MM.1S (cell line): ENCODE measurements at regions not wholly inside any gene's neighbourhood (a gene's known extent, or its start where the extent isn't known, plus 50 kb on each side); places are given as distances from the start of the nearest gene placed in this dataset.
A peak's percentile ranks its signal among the peaks of the same experiment; 100 is the strongest.

Experiments
- DNase-seq: peaks from one replicate; pipeline ENCODE4 v3.0.0-alpha.2; 2015
- H2AFZ ChIP-seq: fragments of 300-600 bp; sonication (generic); 2 replicates; pipeline ENCODE4 v1.6.0; 2016; ENCODE audit warnings: antibody characterized with exemption, low read length
- H3F3A ChIP-seq: fragments of 300-600 bp; sonication (generic); 2 replicates; pipeline ENCODE4 v1.6.1; 2016; ENCODE audit warnings: mild to moderate bottlenecking, antibody characterized with exemption, low read length, moderate library complexity, mixed read lengths; ENCODE audit not compliant: insufficient read depth
- H3K27ac ChIP-seq: fragments of 300-600 bp; sonication (generic); 2 replicates; pipeline ENCODE4 v1.5.1; 2016; ENCODE audit warnings: mild to moderate bottlenecking, low read length
- H3K27me3 ChIP-seq: fragments of 300-600 bp; sonication (generic); replicated peaks from 2 replicates; pipeline ENCODE4 v1.6.0; 2016; ENCODE audit warnings: low read length; ENCODE audit not compliant: insufficient read depth
- H3K36me3 ChIP-seq: fragments of 300-600 bp; sonication (generic); replicated peaks from 2 replicates; pipeline ENCODE4 v1.6.1; 2016; ENCODE audit warnings: mild to moderate bottlenecking, low read length, mixed read lengths; ENCODE audit not compliant: insufficient read depth
- H3K4me1 ChIP-seq: fragments of 300-600 bp; sonication (generic); 2 replicates; pipeline ENCODE4 v1.6.1; 2016; ENCODE audit warnings: low read length, mixed read lengths
- H3K4me2 ChIP-seq: fragments of 300-600 bp; sonication (generic); 2 replicates; pipeline ENCODE4 v1.6.0; 2016; ENCODE audit warnings: low read depth, low read length
- H3K4me3 ChIP-seq: fragments of 300-600 bp; sonication (generic); 2 replicates; pipeline ENCODE4 v1.5.1; 2016; ENCODE audit warnings: low read length, mixed read lengths
- H3K79me2 ChIP-seq: fragments of 300-600 bp; sonication (generic); 2 replicates; pipeline ENCODE4 v1.6.1; 2016; ENCODE audit warnings: mixed run types, low read length, mixed read lengths
- H3K9ac ChIP-seq: fragments of 300-600 bp; sonication (generic); 2 replicates; pipeline ENCODE4 v1.6.1; 2016; ENCODE audit warnings: low read length, mixed read lengths
- H3K9me2 ChIP-seq: fragments of 300-600 bp; sonication (generic); replicated peaks from 2 replicates; pipeline ENCODE4 v1.6.1; 2016; ENCODE audit warnings: mild to moderate bottlenecking, low read length, mixed read lengths; ENCODE audit not compliant: insufficient read depth
- H3K9me3 ChIP-seq: fragments of 300-600 bp; sonication (generic); replicated peaks from 2 replicates; pipeline ENCODE4 v1.6.1; 2016; ENCODE audit warnings: mild to moderate bottlenecking, low read length, mixed read lengths; ENCODE audit not compliant: insufficient read depth
- H4K20me1 ChIP-seq: fragments of 300-600 bp; sonication (generic); 2 replicates; pipeline ENCODE4 v1.6.1; 2016; ENCODE audit warnings: mild to moderate bottlenecking, low read length, moderate library complexity, mixed read lengths; ENCODE audit not compliant: insufficient read depth
- EZH2 ChIP-seq: fragments of 300-600 bp; sonication (generic); optimal IDR thresholded peaks from 2 replicates; pipeline ENCODE3; 2017; ENCODE audit warnings: low read depth, mild to moderate bottlenecking, antibody characterized with exemption, low read length, mixed read lengths
- EZH2phosphoT487 ChIP-seq: fragments of 300-600 bp; sonication (generic); IDR thresholded peaks from 2 replicates; pipeline ENCODE4 v1.6.1; 2018; ENCODE audit warnings: antibody characterized with exemption, low read length
- TF ChIP-seq, protein P1 (sequence below): fragments of 300-600 bp; sonication (generic); IDR thresholded peaks from 2 replicates; pipeline ENCODE4 v1.5.1; 2016; ENCODE audit warnings: antibody characterized with exemption, low read length, mixed read lengths

DNA sequence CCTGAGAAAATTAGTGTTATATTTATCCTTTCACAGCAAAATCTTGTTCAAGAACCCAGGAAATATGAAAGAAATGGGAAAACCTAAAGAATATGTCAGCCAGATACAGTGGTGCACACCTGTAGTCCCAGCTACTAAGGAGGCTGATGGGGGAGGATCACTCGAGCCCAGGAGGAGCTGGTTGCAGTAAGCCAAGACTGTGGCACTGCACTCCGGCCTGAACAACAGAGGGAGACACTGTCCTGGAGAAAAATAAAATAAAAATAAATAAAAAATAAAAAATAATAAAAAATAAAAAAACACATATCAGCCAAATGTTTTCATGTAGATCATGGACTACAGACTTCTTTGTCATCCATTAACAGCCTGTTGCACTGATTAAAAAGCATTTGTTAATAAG is 244.8 kb upstream of the KLHL1 start:
- Histone ChIP-seq H3K27ac (no peak overlapping the region), H3K9ac (no peak overlapping the region), H3K4me3 (no peak overlapping the region), H3K4me1 (no peaks in the 10 kb centered on the region), H3K9me3 (no peaks in the 10 kb centered on the region), H3F3A (no peaks in the 10 kb centered on the region), H3K27me3 (no peaks in the 10 kb centered on the region), H4K20me1 (no peaks in the 10 kb centered on the region), H3K4me2 (no peak overlapping the region), H2AFZ (no peak overlapping the region), H3K79me2 (no peaks in the 10 kb centered on the region), H3K9me2 (no peaks in the 10 kb centered on the region), H3K36me3 (no peaks in the 10 kb centered on the region)
- DNase-seq, result no peak
- TF ChIP-seq, protein P1, sequence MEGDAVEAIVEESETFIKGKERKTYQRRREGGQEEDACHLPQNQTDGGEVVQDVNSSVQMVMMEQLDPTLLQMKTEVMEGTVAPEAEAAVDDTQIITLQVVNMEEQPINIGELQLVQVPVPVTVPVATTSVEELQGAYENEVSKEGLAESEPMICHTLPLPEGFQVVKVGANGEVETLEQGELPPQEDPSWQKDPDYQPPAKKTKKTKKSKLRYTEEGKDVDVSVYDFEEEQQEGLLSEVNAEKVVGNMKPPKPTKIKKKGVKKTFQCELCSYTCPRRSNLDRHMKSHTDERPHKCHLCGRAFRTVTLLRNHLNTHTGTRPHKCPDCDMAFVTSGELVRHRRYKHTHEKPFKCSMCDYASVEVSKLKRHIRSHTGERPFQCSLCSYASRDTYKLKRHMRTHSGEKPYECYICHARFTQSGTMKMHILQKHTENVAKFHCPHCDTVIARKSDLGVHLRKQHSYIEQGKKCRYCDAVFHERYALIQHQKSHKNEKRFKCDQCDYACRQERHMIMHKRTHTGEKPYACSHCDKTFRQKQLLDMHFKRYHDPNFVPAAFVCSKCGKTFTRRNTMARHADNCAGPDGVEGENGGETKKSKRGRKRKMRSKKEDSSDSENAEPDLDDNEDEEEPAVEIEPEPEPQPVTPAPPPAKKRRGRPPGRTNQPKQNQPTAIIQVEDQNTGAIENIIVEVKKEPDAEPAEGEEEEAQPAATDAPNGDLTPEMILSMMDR, result no peak
- TF ChIP-seq EZH2phosphoT487 (no peak), EZH2 (no peak)

DNA sequence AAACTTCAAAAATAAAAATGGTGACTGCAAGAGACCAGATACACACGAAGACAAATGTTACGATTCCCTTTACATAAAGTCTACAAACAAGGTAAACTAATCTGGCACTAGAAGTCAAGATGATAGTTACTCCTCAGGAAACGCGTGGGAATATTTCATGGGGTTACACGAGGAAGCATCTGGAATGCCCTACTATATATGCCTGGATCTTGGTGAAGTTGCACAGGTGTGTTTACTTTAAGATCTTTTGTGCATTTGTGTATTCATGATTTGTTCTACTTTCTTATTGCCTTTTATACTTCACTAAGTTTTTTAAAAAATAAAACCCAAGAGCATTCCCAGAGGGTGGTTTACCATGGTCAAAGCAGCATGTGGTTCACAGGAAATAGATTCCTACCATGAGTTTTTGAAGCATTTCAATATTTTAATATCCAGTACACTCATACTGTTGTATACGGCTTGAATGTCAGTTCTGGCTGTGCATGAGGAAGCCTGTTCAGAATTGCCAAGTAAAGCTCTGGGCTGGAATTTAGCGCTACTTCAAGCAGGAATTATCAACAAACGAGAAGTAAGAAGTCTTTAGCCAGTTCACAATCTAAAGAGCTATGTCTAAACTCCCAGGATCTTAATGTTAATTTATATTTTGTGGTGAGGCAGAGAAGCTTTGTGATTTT is 239.8 kb upstream of the KLHL1 start:
- Histone ChIP-seq H3K9me2 (no peaks in the 10 kb centered on the region), H3K27me3 (no peaks in the 10 kb centered on the region), H3K4me2 (no peak overlapping the region), H3K9ac (no peak overlapping the region), H3F3A (no peaks in the 10 kb centered on the region), H3K9me3 (no peaks in the 10 kb centered on the region), H3K79me2 (no peaks in the 10 kb centered on the region), H2AFZ (no peak overlapping the region), H3K27ac (no peak overlapping the region), H3K4me1 (no peaks in the 10 kb centered on the region), H3K36me3 (no peaks in the 10 kb centered on the region), H3K4me3 (no peak overlapping the region), H4K20me1 (no peaks in the 10 kb centered on the region)
- TF ChIP-seq, protein P1, result no peak
- no peak for TF ChIP-seq EZH2
- TF ChIP-seq EZH2phosphoT487, result no peak
- no peak for DNase-seq

DNA sequence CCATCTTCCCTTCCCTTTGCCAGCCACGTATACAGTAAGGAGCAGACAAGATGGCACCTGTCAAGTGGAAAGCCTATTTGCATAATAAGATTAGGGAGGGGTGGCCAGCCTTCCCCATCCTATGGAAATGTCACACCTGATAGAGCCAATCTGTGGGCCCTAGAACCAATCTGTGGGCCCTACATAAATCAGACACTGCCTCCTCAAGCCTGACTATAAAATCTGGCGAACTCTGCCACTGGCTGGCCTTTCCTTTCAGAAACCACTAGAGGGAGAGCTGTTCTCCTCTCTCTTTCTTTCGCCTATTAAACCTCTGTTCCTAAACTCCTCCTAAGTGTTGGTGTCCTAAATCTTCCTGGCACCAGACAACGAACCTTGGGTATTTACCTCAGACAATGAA is 231.5 kb upstream of the KLHL1 start:
- no peak overlapping the region for H3K4me2 ChIP-seq
- no peak overlapping the region for H3K9ac ChIP-seq
- no peaks in the 10 kb centered on the region for H3K4me1 ChIP-seq
- no peaks in the 10 kb centered on the region for H3K9me2 ChIP-seq
- H2AFZ ChIP-seq, result no peak overlapping the region
- H4K20me1 ChIP-seq, result no peaks in the 10 kb centered on the region
- DNase-seq, result no peak
- no peak overlapping the region for H3K4me3 ChIP-seq
- no peaks in the 10 kb centered on the region for H3K79me2 ChIP-seq
- H3F3A ChIP-seq, result no peaks in the 10 kb centered on the region
- no peak overlapping the region for H3K27ac ChIP-seq
- H3K27me3 ChIP-seq, result no peaks in the 10 kb centered on the region
- H3K9me3 ChIP-seq, result no peaks in the 10 kb centered on the region
- no peaks in the 10 kb centered on the region for H3K36me3 ChIP-seq
- no peak for TF ChIP-seq EZH2
- TF ChIP-seq, protein P1, result peak; percentile 15; the same call in 1 of the 2 replicates
